ENCODE measurements at regions not wholly inside any gene's neighbourhood (a gene's known extent, or its start where the extent isn't known, plus 50 kb on each side); places are given as distances from the start of the nearest gene placed in this dataset.
A peak's percentile ranks its signal among the peaks of the same experiment; 100 is the strongest.

DNA sequence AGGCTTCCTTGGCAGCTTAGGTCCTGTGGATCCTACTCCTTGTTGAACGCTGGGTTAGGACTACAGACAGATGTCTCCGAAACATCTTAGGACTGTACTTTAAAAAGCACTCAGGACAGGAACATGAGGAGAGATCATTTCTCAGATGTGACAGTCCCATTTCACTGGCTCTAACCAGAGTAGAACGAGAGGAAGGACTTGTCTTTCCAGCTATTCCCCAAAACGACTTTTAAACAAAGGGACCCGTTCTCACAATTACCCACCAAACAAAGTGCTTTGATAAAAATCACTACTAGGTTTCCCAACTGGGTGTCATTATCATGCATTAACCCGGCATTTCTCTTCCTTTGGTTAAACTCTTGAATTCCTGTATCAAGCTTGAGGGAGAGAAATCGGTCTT, 84.7 kb upstream of the BARX2 start:
- ATAC-seq = no peak

DNA sequence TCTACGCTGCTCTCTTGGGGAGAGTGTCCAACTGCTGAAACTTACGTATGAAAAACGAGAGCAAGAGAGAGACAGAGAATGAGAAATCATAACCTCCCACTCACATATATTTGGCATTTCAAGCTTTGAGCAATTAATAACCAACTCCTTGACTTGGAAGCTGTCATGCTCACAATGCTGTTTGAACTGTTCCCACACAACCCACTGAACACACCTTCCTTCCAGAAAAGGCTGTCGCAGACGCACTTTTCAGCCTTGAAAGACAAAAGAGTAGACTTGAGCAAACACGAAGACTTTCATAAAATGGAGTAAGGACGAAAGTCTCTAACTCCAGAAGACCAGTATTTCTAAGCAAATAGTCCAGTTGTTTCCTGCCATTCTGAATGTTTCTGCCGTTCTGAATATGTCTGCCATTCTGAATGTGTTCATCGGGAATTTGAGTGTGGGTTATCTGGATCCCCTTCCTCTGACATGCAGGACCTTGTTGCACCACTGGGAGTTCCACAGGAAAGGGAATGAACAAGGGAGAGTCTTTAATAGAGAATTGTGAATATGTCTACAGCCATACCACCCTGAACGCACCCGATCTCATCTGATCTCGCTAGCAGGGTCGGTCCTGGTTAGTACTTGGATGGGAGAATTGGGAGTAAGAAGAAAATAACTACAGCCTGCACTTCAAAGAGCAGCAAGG, 86.2 kb upstream of the BARX2 start:
- no peak for ATAC-seq

DNA sequence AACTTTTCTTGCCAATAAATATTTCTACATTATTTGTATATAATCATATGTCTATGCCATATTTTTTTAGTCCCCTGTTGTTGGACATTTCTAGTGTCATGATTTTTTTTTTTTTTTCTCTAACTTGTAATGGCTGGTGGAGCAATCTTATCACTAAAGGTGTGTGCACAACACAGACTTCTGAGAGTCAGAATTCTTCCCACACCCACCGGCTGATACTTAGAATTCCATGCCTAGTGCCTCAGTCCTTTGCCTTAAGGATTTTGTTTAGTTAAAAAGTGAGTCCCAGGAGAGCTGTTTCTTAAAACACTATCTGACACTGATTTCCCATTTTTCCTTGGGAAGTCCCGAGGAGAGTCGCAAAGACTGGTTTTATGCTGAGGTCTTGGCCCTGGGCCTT, 87.7 kb upstream of the BARX2 start:
- no peak for ATAC-seq

DNA sequence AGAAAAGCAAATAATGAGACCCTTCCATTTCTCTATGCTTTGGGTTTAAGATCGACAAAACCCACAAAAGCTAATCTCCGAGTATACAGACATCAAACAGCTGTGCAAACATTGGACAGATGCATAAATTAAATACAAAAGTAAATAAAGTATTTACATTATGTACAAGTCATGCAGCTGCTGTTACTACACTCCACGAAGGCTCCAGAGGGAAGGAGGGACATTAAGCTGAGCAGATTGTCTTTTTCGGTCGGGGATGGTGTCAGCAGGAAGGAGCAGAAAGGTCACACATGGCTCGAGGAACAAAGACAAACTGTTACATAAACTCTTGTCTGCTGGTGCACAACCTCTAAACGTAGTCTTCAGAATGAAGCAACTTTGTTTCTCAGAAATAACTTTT, 88.8 kb upstream of the BARX2 start:
- ATAC-seq = no peak

DNA sequence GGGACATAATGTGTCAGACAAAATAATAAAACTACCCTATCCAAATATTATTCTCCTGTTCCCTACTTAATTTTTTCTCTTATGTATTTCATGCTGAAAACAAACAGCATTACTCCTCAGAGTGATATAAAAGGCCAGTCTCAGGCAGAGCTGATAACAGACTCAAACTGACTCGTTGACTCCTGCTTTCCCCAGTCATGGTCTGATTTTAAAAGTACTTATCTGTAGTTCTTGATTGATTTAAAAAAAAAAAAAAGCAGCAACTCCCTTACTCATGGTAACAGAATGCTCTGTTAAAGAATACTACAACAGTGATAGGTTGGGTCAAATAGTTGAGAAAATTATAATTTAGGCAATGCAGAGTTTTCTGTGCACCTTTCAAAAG, 90.3 kb upstream of the BARX2 start:
- ATAC-seq = no peak

DNA sequence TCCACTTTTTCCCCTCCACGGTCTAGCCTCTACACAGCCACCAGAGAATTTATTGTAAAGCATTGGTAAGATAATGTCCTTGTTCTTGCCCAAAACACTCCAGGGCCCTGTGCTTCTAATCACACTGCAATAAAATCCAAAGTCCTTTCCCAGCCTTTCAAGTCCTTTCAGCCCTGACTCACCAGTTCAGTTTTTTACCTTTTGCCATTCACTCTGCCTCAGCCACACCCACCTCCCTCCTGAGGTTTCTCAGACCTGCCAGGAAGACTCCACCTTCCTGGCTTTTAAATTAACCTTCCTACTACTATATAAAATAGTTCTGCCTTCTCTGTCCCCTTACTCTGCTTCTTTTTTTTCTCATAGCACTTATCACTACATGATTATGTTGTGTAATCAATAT, 91.0 kb upstream of the ARHGAP32 start:
- peak; percentile 58 for ATAC-seq

DNA sequence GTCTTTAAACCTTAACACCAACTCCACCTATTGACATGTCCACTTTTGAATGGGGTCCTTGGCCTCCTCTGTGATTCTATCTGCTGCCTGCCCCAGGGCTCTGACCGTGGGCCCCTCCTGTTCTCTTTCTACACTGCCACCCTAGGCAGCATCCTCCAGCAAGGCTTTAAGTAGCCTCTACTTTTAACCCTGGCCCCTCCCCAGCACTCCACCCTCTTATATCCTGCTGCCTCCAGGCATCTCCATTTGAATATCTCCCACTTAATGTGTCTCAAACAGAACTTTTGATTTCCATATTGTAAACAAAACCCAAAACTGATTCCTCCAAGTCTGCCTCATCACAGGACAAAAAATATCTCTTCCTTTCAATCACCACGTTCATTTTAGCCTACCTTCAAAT, 90.5 kb upstream of the ARHGAP32 start:
- no peak for ATAC-seq

DNA sequence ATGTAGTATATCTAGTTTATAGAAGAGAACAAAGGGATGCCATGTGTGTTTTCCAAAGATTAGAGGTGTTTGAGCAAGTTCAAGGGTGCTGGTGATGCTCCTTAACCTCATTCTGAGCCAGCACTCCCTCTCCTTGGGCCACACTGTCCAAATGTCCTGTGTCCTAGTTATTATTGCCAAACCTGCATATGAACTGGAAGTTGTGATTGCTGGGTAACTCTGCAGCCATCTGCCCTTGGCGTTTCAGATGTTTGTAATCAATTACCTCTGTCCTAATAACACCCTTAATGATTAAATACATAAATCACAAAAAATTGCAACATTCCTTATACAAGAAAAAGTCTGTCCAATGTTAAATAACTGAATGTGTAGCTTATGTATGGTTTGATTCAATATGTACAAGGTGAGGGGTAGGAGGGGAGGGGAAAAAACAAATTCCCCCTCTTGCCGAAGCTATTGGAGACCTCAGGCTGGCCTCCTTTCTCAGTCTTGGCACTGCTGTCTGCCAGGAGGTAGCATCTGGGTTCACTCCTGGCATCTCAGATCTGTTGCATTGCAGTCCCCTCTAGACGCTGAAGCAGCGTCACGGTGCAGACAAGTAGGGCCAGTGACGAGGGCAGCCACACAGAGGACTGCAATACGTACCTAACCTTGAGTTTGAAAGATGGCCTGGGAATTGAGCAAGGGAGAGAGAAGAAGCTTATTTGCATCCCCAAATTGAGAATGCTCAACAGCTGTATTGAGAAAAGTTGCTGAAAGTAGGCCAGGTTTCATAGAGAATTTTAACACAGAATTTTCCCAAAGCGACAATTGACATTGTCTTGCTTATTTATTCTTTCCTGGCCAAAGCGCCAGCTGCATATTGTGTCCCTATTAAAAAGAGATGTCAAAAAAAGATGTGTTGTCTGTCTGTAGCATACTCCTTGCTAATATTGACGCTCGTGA, 89.6 kb upstream of the ARHGAP32 start:
- no peak for ATAC-seq

DNA sequence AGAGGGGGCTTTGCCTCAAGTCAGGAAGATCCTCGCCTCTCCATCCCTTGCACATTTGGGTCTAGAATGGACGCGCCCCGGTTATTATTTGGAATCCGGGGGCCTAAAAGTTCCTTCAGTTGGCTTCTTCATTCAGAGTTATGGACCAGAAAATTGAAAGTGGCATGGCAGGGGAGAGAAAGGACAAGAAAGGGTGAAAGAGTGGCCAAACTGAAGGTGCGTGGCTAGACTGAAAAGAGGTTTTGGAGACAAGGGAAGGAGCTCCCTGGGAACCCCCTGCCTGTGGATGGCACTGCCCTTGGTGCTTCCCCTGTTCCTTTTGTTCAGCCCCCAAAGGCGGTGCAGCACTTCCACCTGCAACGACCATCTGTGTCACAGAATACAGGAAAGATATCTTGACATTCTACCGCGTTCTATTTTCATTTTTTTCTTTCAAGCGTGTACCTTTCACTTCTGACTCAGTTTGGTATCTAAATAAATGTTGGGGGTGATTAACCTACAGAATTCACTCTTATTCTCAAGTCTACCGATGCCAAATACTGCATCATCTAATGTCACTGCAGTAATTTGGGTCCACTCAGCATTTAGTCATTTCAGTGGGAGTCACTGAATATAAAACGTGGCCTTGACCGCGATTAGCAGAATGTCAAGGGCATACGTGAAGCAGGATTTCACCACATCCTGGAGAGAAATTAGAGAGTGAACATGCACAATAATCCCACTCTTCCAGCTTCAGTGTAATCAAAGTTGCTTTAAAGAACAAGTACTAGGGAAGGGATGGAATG, 88.1 kb upstream of the ARHGAP32 start:
- ATAC-seq = no peak

DNA sequence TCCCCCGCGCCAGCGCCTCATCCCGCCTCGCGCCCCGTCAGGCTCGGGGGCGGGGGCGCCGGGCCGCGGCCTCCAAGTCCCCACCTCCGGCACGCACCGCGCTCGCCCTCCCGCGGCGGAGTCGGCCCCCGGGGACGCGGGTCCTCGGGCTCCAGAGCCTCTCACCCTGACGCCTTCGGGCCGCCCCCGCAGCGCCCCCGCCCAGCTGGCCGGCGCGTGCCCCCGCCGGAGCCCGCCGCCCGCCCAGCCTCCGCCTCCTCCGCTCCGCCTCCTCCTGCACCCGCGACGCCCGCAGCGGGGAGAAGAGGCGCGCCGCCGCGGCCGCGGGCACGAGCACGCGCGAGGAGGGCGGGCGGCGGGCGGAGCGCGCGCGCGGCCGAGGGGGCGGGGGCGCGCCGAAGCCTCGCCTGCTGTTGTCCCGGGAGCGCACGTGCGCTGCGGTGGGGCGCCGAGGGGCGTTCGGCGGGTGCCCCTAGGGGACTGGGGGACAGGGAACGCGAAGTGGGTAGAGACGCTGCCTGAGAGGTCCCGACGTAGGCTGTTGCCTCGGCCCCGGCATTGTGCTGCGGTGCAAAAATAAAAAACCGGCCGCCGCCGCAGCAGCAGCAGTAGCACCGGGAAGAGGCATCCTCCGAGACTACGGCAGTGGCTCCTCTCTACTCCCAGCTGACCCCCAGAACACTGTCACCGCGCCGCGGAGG, 87.4 kb upstream of the ARHGAP32 start:
- peak; percentile 90 for ATAC-seq

DNA sequence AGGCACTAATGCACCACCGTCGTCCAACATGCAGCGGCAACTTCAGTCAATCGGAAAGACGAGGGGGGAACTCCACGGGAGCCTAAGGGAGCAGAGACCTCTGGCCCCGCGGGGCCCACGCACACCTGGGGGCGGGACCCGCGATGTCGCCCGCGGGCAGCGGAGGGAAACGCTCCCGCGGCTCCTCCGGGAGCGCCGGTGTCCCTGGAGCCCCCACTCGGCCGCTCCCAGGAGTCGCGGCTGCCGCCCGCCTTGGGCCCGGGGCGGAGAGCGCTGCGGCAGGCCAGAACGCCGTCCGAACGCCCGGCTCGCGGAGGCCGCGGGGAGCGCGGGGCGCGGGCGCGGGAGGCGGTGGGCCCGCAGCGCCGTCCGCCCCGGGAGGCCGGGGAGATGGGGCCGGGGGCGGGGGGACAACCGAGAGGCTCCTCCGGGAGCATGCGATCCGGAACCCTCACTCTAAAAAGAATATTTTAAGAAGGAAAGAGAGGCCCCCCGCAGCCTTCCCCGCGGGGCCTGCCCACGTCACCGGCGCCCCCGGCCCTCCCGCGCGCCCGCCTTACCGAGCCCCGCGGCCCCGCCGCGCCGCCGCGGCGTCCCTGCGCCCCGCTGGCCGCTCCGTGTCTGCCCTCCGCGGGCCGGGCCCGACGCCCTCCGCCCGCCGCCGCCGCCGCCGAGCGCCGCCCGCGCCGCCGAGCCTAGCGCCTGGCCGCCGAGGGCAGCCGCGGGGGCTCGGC, 86.6 kb upstream of the ARHGAP32 start:
- no peak for ATAC-seq

DNA sequence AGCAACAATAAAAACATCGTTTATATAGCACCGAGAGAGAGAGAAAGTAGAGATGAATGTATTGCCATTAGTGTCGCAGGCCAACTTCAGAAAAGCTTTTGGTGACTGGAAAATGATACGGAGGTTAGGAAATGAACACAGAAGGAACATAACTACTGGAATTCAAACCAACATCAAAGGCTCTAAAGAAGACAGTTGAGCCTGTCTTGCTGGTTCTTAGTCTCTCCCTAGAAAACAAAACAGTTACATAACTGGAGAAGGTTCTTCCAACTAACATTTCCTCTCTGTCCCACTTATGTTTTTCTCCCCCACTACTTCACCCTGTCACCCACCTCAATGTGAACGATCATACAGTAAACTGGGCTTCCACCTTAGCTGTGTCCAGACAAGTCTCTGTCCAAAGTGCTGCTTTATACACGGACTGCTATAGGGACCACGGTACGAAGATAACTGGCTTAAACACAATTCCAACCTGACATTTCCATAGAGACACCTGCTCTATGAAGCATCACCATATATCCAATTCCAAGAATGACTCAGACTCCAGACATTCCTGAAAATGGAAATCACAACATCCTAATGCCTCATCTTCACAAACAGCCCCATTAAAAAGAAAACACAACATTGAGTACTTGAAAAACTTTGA, 85.2 kb upstream of the ARHGAP32 start:
- peak; percentile 5 for ATAC-seq

DNA sequence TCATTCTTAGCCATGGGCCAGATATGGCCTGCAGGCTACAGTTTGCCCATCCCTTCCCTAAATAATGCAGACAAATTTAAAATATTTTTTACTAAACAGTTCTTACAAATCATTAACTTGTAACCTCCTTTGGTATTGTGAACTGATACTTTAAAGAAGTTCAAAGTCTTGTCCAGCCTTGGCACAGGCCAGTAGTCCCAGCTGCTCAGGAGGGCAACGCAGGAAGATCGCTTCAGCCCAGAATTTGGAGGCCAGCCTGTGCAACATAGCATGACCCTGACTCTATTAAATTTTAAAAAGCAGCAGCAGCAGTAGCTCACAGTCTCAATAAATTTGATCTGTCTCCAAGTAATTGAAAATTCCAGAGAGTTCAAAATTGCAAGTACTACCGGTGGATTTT, 83.7 kb upstream of the ARHGAP32 start:
- ATAC-seq = no peak

DNA sequence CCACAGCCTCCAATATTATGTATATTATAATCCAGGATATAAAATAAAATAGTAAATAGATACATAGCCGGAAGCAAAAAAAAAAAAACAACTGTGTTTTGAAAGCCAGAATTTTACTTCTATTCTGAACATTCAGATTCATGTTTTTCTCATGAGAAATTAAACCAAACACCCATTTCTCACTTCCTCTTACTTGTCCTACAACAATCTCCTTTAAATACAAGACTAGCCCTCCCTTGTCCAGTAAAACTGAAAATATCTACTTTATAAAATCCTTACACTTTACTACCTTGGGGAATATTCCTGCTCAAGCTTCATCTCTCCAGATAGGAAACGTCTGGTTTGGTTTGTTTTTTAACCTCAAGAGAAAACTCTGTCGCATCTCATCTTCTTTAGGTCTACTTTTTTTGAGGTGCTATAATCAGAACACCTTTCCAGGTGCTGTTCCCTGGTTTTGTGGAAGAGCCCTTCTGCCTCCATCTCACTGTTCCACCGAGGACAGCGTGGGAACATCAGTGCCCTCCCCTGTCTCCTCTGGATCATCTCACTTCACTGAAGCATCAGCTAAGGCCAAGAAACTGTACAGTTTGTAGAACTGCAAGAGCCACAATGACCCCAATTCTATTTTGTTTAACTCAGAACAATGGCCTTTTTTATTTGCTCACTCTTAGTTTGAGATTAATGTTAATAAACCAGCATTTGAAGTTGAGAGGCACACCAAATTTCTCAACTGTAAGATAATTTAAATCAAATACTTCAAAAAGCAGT, 82.0 kb upstream of the ARHGAP32 start:
- no peak for ATAC-seq

DNA sequence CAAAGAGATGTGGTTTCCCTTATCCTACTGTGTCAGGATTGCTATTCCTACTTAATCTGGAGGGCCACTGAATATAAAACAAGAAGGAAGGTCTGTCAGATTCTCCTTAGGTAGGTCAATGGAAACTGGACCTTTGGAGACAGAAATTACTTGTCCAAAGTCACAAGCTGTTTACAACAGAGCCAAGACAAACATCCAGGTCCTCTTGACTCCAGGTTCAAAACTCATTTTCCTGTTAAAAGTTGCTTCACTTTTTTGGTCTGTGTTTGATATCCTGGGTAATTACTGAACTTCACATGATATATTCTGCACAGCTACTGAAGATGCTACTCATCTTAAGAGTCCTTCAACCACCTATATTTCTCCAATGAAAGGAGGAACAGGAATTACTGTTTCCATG, 81.2 kb upstream of the ARHGAP32 start:
- ATAC-seq = no peak

DNA sequence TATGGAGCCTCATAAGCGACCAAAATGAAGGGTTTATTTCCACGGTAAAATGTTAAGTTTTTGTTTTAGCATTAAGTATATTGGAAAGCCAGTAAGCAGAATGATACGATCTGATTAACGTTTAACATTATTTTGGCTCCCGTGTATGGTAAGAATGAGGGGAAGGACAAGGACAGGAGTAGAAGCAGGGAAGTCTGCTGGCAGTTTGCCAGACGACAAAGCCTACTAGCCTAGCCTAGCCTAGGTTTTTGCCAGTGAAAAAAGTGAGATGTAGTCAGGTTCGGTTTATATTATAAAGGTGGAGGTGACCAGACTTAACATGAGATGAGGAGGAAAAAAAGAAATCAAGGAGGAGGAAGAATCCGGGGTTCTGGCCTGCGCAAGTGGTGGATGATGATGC, 78.9 kb upstream of the ARHGAP32 start:
- no peak for ATAC-seq

DNA sequence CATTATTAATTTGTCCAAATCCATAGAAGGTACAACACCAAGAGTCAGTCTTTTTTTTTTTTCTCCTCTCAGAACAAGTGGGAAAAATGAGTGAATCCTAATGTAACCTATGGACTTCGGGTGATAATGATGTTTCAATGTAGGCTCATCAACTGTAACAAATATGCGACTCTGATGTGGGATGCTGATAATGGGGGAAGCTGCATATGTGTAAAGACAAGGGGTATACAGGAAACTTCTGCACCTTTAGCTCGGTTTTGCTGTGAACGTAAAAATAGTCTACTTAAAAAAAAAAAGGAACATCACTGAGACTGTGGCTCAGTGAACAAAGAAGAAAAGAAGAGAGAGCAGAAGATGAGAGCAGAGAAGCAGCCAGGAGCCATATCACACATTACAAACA, 78.3 kb upstream of the ARHGAP32 start:
- ATAC-seq = no peak

DNA sequence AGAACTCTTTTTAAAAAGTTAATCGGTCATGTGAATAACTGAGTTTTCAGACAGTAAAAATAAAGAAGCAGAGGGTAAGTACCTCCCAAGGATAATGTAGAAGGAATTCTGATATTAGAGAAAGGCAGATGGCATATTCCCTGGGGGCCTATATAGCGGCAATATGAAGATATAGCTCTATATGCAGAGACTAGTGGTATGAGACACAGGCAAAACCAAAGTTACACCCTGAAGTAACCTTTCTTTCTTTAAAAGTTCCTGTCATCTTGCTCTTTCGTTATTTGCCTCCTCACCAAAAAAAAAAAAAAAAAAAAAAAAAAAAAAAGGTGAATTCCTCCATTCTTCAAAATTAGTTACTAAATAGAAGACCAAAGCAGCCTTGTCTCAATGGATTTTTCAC, 76.2 kb upstream of the ARHGAP32 start:
- no peak for ATAC-seq

DNA sequence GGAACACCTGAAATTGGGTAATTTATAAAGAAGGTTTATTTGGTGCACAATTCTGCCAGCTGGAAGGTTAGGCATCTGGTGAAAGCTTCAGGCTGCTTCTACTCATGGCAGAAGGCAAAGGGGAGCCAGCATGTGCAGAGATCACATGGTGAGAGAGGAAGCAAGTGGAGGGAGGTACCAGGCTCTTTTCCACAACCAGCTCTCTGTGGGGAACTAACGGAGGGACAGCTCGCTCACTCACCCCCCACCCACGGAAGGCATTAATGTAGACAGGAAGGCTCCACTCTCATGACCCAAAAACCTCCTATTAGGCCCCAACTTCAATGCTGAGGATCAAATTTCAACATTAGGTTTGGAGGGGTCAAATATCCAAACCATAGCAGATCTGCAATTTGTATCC, 75.6 kb upstream of the ARHGAP32 start:
- no peak for ATAC-seq

DNA sequence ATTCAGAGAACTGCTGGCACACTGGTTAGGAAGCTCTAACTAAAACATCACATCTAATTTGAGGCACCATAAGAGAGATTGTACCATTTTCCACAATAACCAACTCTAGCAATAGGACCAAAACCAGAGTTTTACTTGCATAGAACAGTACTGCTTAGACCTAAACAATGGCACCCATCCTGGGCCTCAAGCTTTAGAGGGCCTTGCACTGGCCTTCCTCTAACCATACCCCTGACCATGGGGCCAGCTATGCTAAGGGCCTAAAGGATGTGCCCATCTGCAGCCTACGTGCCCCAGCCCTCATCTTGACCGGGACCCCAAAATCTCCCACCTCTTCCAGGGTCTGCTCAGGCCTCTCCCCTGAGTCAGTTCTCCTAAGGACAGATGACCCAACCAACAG, 74.4 kb upstream of the ARHGAP32 start:
- ATAC-seq = no peak

All from esophagus mucosa (tissue), 1 donor.